PC-9 (cell line): ENCODE measurements at regions not wholly inside any gene's neighbourhood (a gene's known extent, or its start where the extent isn't known, plus 50 kb on each side); places are given as distances from the start of the nearest gene placed in this dataset.

Experiments
- EZH2 ChIP-seq: fragments of 200-600 bp; sonication (generic); IDR thresholded peaks from 2 replicates; pipeline ENCODE4 v1.8.0; 2017; ENCODE audit warnings: antibody characterized with exemption, low read depth
- TF ChIP-seq, protein P1 (sequence below): fragments of 200-600 bp; sonication (generic); conservative IDR thresholded peaks from 2 replicates; pipeline ENCODE4 v1.6.1; 2017; ENCODE audit warnings: mixed run types, antibody characterized with exemption, mild to moderate bottlenecking, moderate library complexity

DNA sequence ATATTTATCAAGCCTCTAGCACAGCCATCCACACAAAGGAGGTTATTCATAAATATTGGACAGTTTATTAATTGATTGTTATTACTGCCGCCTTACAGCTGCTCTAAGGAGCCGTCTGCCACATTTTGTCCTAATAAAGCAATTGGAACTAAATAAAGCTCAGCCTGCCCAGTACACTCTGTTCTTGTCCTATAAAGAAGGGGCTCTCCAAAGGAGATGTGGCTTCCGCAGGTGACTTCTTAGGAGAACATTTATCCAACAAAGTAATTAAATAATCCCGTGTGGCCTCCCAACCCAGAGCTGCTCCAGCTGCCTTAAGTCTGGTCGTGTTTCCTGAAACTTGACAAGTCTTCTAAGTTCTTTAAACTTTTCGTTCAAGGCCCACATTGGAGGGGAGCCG is 497.7 kb downstream of the NPHP4 start:
- TF ChIP-seq, protein P1, sequence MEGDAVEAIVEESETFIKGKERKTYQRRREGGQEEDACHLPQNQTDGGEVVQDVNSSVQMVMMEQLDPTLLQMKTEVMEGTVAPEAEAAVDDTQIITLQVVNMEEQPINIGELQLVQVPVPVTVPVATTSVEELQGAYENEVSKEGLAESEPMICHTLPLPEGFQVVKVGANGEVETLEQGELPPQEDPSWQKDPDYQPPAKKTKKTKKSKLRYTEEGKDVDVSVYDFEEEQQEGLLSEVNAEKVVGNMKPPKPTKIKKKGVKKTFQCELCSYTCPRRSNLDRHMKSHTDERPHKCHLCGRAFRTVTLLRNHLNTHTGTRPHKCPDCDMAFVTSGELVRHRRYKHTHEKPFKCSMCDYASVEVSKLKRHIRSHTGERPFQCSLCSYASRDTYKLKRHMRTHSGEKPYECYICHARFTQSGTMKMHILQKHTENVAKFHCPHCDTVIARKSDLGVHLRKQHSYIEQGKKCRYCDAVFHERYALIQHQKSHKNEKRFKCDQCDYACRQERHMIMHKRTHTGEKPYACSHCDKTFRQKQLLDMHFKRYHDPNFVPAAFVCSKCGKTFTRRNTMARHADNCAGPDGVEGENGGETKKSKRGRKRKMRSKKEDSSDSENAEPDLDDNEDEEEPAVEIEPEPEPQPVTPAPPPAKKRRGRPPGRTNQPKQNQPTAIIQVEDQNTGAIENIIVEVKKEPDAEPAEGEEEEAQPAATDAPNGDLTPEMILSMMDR: no peak
- TF ChIP-seq EZH2: no peak
